Cerebellar nuclear complex (tissue), 1 donor: ENCODE measurements at regions not wholly inside any gene's neighbourhood (a gene's known extent, or its start where the extent isn't known, plus 50 kb on each side); places are given as distances from the start of the nearest gene placed in this dataset.

ENCODE experiments used
- DNase-seq, 2 experiments: peaks; one replicate each; lab custom pipeline; 2025; lab: John Stamatoyannopoulos, UW

DNA sequence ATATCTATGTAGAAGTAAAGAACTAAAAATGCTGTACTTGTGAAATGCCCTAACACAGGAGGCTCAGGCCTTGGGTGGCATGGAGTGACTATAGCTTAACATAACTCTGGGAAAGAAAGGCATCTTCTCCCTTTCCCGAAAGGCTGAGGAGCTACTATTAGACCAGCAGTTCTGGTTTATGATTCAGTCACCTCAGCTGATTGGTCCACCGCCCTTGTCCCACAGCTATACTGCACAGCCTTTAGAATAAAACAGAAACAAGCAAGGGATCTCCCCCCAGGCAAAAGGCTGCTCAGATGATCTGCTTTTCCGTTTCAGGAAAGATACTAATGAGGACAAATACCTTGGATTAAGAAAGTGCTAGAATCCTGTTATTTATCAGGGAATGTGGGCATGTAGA, 171.3 kb downstream of the SNCA start:
- no peak for DNase-seq

- DNase-seq = no peak
These were observed 172.4 kb downstream of the SNCA start for GRCh38 chr4:89664521-89664920.

DNA sequence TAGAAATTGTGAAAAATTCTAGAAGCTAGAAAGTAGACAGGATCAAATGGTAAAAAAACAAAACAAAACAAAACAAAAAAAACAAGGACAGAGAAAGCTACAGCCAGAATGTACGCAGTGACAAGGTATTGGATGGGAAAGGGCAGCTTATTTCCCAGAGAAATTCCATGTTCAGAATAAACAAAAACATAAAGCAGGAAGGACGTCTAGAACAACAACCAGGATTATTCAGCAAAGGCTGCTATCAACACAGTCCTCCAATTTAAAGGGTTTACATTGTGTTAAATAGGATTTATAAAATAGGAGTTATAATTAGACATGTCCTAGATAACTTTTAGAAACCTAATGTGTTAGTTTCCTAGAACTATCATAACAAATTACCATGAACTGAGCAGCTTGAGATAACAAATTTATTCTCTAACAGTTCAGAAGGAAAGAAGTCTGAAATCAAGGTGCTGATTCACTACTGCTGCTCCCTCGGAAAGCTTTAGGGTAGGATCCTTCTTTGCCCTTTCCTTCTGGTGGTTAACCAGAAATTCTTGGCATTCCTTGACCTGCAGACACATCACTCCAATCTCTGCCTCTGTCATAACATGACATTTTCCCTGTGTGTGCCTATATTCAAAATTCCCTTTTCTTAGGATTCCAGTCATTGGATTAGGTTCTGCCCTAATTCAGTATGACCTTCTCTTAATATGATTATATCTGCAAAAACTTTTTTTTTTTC, 175.6 kb downstream of the SNCA start:
- DNase-seq = no peak

GRCh38 chr4:89660444-89661172, 176.4 kb downstream of the SNCA start:
- DNase-seq = no peak

DNA sequence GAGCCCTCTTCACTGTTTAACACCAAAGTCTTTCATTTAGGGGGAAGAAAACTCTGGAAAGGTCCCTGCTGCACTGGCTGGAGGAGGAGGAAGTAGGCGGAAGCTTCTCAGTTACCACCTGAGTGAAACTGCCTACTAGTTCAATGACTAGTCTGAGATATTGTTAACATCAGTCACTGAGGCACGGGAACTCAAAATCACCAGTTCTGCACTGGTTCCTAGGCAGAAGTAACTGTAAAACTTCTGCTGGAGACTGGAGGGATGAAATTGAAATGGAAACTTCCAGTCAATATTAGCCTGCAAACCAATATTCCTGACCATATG, 178.3 kb downstream of the SNCA start:
- DNase-seq = no peak

DNA sequence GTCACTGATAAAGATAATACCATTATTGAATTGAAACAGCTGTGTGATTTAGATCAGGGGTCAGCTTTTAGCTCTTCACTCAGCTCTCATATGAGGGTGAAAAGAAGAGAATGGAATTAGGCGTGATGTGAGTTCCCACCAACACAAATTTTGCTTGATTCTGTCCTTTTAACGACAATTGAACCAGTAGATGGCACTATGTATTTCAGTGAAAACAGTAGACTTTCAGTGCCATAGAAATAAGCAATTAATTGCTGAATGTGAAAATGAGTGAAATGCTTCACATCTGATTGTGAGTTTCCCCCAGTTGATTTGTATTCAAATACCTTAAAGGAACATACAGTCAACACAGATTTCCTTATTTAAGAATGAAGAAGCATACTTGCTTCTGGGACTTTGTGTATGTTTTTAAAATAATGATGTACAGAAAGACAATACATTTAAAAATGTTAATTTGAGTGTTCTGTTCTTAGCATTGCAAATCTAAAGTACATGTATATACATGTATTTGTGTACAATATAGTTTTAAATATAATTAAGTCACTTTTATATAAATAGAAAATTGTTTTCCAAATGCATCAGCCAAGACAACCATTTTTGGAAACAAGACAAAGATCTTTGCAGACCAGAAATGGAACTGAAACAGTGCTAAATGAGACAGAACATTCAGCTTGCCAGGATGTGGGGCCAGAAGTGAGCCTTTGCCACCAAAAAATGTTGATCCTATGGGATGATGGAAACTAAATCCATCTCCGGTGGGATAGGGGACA, 178.8 kb downstream of the SNCA start:
- peak in 1 of 2 experiments; percentile 42 for DNase-seq

DNA sequence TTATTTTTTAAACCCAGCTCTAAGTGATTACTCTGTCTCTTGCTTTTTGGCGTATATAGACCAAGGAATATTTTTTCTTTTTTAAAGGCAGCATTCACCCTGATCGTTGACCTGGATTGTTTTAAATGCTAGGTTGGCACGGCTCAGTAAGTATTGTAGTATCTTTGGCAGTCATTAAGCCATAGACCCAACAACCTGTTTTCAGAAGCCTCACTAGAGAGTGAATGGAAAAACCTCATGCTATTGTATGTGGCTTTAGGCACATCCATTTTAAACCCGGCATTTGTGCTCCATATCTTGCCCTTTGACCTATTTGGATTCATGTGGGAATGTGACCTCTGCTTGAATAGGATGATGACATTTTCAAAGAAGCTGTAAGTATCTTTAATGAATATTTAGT, 183.9 kb downstream of the SNCA start:
- no peak for DNase-seq

GRCh38 chr4:89645482-89645881, 191.5 kb downstream of the SNCA start:
- no peak for DNase-seq

GRCh38 chr4:89641367-89641687, 195.6 kb downstream of the SNCA start:
- DNase-seq = no peak

DNA sequence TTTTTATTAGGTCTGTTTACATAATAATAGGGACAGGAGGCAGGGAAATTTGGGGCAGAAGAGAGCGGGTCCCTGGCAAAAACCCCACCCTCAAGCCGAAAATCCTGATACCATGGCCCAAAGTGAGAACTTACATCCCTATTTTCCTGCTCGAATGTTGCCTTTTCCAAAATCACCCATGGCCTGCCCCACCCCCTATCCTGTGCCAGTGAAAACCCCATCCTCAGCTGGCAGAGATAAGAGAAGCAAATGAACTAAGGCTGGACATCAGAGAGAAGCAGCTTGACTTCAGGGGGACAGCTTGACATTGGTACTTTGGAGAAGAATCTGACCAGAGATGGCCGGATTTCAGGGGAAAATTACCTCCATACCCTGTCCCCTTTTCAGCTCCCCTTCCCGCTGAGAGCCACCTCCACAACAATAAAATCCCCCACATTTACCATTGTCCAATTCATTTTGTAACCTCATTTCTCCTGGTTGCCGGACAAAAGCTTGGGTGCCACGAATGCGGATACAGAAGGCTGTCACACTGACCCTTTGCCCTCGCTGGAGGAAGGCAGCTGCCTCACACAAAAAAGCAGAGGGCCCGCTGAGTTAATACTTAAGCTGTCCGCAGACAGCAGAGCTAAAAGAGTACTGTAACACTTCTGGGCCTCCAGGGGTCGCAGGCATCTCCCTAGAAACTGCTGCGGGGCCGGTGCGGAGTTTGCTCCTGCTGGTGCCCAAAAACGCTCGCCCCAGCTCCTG, 196.2 kb downstream of the SNCA start:
- no peak for DNase-seq

GRCh38 chr4:89639395-89639794, 197.6 kb downstream of the SNCA start:
- DNase-seq = no peak

GRCh38 chr4:89625599-89626293, 211.2 kb downstream of the SNCA start:
- DNase-seq = no peak

GRCh38 chr4:89619206-89619962, 217.6 kb downstream of the SNCA start:
- DNase-seq = no peak

- DNase-seq = no peak
These were observed 218.8 kb downstream of the SNCA start for GRCh38 chr4:89618151-89618550.

- DNase-seq = no peak
These were observed 219.6 kb downstream of the SNCA start for GRCh38 chr4:89617317-89617716.

DNA sequence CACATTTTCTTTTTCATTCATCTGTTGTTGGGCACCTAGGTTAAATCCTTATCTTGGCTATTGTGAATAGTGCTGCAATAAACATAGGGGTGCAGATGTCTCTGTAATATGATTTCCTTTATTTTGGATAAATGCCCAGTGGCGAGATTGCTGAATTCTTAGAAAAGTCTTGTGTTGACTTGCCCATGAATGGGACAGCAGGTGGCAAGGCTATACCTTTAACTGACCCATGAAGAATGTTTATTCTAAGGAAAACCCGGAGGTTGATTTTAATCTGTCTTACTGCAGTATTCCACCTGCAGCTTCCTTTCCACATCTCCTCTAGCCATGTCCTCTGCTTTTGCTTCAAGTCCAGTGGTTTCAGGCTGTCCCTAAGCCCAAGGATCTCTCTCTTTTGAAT, 220.6 kb downstream of the SNCA start:
- DNase-seq = no peak

- DNase-seq = no peak
These were observed 221.9 kb downstream of the SNCA start for GRCh38 chr4:89615051-89615450.

DNA sequence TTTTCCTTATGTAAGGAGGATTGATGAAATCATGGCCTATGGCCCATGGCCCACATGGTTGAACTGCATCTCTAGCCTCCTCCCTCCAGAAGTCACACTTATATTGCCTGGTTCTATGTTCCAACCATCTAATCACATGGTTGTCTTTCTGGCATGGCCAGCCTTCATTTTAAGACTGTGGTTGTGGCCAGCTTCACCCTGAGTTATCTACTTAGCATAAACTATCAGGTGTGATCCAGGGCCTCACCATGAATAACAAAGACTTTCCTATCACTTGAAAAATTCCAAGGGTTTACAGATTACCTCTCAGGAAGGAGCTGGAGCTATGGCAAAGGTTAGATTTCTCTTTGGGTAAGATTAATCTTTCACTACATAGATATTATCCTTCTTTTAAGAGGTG, 222.8 kb downstream of the SNCA start:
- DNase-seq = no peak

DNA sequence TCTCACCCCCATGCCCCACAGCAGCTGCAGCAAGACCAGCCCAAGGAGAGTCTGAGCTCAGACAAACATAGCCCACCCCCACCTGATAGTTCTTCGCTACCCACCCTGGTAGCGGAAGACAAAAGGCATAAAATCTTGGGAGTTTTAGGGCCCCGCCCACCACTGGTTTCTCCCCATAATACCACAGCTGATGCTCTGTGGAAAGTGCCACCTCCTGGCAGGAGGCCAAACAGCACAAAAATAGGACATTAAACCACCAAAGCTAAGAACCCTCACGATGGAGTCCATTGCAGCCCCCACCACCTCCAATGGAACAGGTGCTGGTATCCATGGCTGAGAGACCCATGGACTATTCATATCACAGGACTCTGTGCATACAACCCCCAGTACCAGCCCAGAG, 226.7 kb downstream of the SNCA start:
- DNase-seq = no peak

DNA sequence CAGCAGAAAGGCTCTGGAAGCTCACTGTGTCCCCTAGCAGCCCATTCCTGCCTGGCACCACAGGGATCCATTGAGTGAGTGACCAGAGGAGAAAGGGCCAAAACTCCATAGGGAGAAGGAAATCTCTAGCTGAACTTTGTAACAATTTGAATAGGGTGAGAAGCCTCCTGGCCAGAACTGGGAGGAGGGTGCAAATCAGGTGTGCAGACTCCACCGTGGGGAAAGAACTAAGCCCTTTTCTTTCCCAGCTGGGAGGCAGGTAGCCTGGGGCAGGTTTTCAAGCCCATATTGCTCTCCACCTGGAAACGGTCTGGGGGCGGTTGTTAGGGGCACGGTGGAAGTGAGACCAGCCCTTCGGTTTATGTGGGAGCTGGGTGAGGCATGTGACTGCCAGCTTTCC, 227.2 kb downstream of the SNCA start:
- no peak for DNase-seq

DNA sequence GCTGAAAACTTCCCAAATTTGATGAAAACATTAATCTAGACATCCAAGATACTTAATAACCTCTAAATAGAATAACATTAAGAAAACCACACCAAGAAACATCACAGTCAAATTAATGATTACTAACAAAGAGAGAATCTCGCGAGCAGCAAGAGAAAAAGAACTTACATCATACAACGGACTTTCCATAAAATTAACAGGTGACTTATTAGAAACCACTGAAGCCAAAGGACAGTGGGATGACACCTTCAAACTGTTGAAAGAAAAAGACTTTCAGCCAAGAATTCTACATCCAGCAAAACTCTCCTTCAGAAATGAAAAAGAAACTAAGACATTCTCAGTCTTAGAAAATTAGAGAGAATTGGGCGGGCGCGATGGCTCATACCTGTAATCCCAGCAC, 232.0 kb downstream of the SNCA start:
- no peak for DNase-seq
